Liver (tissue), 8 donors: ENCODE measurements at regions not wholly inside any gene's neighbourhood (a gene's known extent, or its start where the extent isn't known, plus 50 kb on each side); places are given as distances from the start of the nearest gene placed in this dataset.

Source experiments
- DNase-seq: peaks from one replicate; pipeline ENCODE4 v3.0.0-alpha.2; 2017; ENCODE audit warnings: low spot score
- H3K27ac ChIP-seq, 2 donors: one replicate each; pipeline ENCODE4 v1.7.0; 2013; ENCODE audit warnings: inconsistent platforms in 2 of 2, low read length in 2 of 2, control low read depth in 1 of 2, low read depth in 1 of 2, mild to moderate bottlenecking in 1 of 2
- H3K27me3 ChIP-seq, 4 donors: one replicate each; pipeline versions ENCODE4 v1.6.1 to v1.7.0; 2013; ENCODE audit warnings: low read length in 3 of 4, inconsistent platforms in 1 of 4, mild to moderate bottlenecking in 1 of 4, moderate library complexity in 1 of 4; ENCODE audit not compliant: control insufficient read depth in 4 of 4, insufficient read depth in 4 of 4
- H3K36me3 ChIP-seq, 4 donors: one replicate each; pipeline versions ENCODE4 v1.6.1 to v1.7.0; 2013; ENCODE audit warnings: low read length in 3 of 4, mild to moderate bottlenecking in 3 of 4, low read depth in 1 of 4, moderate library complexity in 1 of 4; ENCODE audit not compliant: control insufficient read depth in 4 of 4, insufficient read depth in 3 of 4
- H3K4me1 ChIP-seq, 4 donors: one replicate each; pipeline versions ENCODE4 v1.6.1 to v1.7.0; 2013; ENCODE audit warnings: low read length in 3 of 4, mild to moderate bottlenecking in 3 of 4, moderate library complexity in 1 of 4; ENCODE audit not compliant: control insufficient read depth in 4 of 4, insufficient read depth in 4 of 4
- H3K4me3 ChIP-seq, 3 donors: one replicate each; pipeline versions ENCODE4 v1.6.1 to v1.7.0; 2013; ENCODE audit warnings: low read length in 3 of 3, control low read depth in 1 of 3, low read depth in 1 of 3, mild to moderate bottlenecking in 1 of 3
- H3K9ac ChIP-seq, 2 donors: one replicate each; pipeline ENCODE4 v1.7.0; 2013; ENCODE audit warnings: low read length in 2 of 2, mild to moderate bottlenecking in 2 of 2, moderate library complexity in 2 of 2, control low read depth in 1 of 2, low read depth in 1 of 2
- H3K9me3 ChIP-seq, 4 donors: one replicate each; pipeline versions ENCODE4 v1.6.1 to v1.7.0; 2013; ENCODE audit warnings: low read length in 3 of 4; ENCODE audit not compliant: control insufficient read depth in 4 of 4
- ATF3 ChIP-seq: IDR thresholded peaks from 2 replicates; pipeline ENCODE4 v1.6.1; 2016; ENCODE audit warnings: antibody characterized with exemption
- CTCF ChIP-seq: fragments of 150-350 bp; IDR thresholded peaks from 2 replicates; pipeline ENCODE4 v1.5.1; 2017; ENCODE audit warnings: improper control_type of control experiment, low read depth, low read length; ENCODE audit not compliant: missing input control
- EGR1 ChIP-seq, 2 donors: IDR thresholded peaks; 2 replicates each; pipeline ENCODE4 v1.6.1; 2016 to 2018; ENCODE audit warnings: antibody characterized with exemption in 2 of 2, low read depth in 2 of 2
- FOXA1 ChIP-seq: IDR thresholded peaks from 2 replicates; pipeline ENCODE4 v1.6.1; 2016; ENCODE audit warnings: antibody characterized with exemption
- FOXA2 ChIP-seq: IDR thresholded peaks from 2 replicates; pipeline ENCODE4 v1.6.1; 2016; ENCODE audit warnings: antibody characterized with exemption
- GABPA ChIP-seq, 2 donors: IDR thresholded peaks in 1 of 2; conservative IDR thresholded peaks in 1 of 2; 2 replicates each; pipeline ENCODE4 v1.6.1; 2016; ENCODE audit warnings: antibody characterized with exemption in 2 of 2, mild to moderate bottlenecking in 1 of 2, moderate library complexity in 1 of 2
- HNF4A ChIP-seq, 2 donors: conservative IDR thresholded peaks; 2 replicates each; pipeline ENCODE4 v1.6.1; 2016; ENCODE audit warnings: antibody characterized with exemption in 2 of 2, mild to moderate bottlenecking in 2 of 2
- JUND ChIP-seq, 2 donors: IDR thresholded peaks; 2 replicates each; pipeline ENCODE4 v1.6.1; 2016; ENCODE audit warnings: antibody characterized with exemption in 2 of 2
- NR2F2 ChIP-seq: IDR thresholded peaks from 2 replicates; pipeline ENCODE4 v1.6.1; 2016; ENCODE audit warnings: antibody characterized with exemption
- RAD21 ChIP-seq, 2 donors: IDR thresholded peaks; 2 replicates each; pipeline ENCODE4 v1.6.1; 2016; ENCODE audit warnings: antibody characterized with exemption in 2 of 2, mild to moderate bottlenecking in 2 of 2
- REST ChIP-seq: IDR thresholded peaks from 2 replicates; pipeline ENCODE4 v1.6.1; 2016; ENCODE audit warnings: antibody characterized with exemption, mild to moderate bottlenecking
- RXRA ChIP-seq, 2 donors: IDR thresholded peaks; 2 replicates each; pipeline ENCODE4 v1.6.1; 2017 to 2018; ENCODE audit warnings: antibody characterized with exemption in 2 of 2, mild to moderate bottlenecking in 1 of 2
- SP1 ChIP-seq: IDR thresholded peaks from 2 replicates; pipeline ENCODE4 v1.6.1; 2018; ENCODE audit warnings: antibody characterized with exemption, mild to moderate bottlenecking
- TAF1 ChIP-seq: conservative IDR thresholded peaks from 2 replicates; pipeline ENCODE4 v1.6.1; 2016; ENCODE audit warnings: antibody characterized with exemption, mild to moderate bottlenecking
- ZBTB33 ChIP-seq: IDR thresholded peaks from 2 replicates; pipeline ENCODE4 v1.6.1; 2016; ENCODE audit warnings: antibody characterized with exemption
- WGBS: extraction: QIAGEN DNeasy Blood & Tissue Kit; methylation state at CpG from one replicate; pipeline ENCODE4 v1.1.7; 2013; 5-methylcytosine and 5-hydroxymethylcytosine counted together
- donor health status: healthy.
- donor health status: healthy.
- donor health status: healthy.
- donor health status: healthy.
- donor health status: healthy.

- H3K9ac ChIP-seq: no peak overlapping the region
- no peaks in the 10 kb centered on the region for H3K9me3 ChIP-seq
- H3K27ac ChIP-seq: no peak overlapping the region
- H3K4me1 ChIP-seq: no peaks in the 10 kb centered on the region
- no peak for TF ChIP-seq ATF3
- TF ChIP-seq RAD21 (IDR thresholded peaks at IDR 0.05): no peak
- no peak for TF ChIP-seq EGR1 (IDR thresholded peaks at IDR 0.05; ENCODE audit: low read depth in 2 of 2)
- no peak for TF ChIP-seq FOXA2
- no peaks in the 10 kb centered on the region for H3K36me3 ChIP-seq
- no peak for DNase-seq
- peaks cover 0 to 8% (median 0%) of the 10 kb centered on the region in 4 donors for H3K27me3 ChIP-seq
- 91% methylated on average over 4 of the region's 4 CpGs for WGBS
- no peak overlapping the region for H3K4me3 ChIP-seq
These were observed 165.1 kb upstream of the ATP6AP2 start for GRCh38 chrX:40415675-40416074.

GRCh38 chrX:40414335-40414734, 166.4 kb upstream of the ATP6AP2 start:
- H3K9me3 ChIP-seq: peaks cover 0 to 11% (median 2%) of the 10 kb centered on the region in 4 donors
- 93% methylated on average over 3 of the region's 3 CpGs for WGBS

GRCh38 chrX:40411340-40412111, 169.2 kb upstream of the ATP6AP2 start:
- 71% methylated on average over 8 of the region's 8 CpGs for WGBS
- H3K9ac ChIP-seq: no peak overlapping the region
- H3K4me1 ChIP-seq: no peaks in the 10 kb centered on the region
- no peaks in the 10 kb centered on the region for H3K36me3 ChIP-seq
- H3K9me3 ChIP-seq: peaks cover 0 to 14% (median 7%) of the 10 kb centered on the region in 4 donors
- H3K27ac ChIP-seq: no peak overlapping the region
- no peak for DNase-seq
- H3K27me3 ChIP-seq: peaks cover 0 to 8% (median 0%) of the 10 kb centered on the region in 4 donors
- H3K4me3 ChIP-seq: no peak overlapping the region
- TF ChIP-seq RXRA (IDR thresholded peaks at IDR 0.05) (no peak), FOXA1 (no peak), SP1 (no peak), GABPA (IDR thresholded peaks at IDR 0.05 in 1 of 2, conservative IDR thresholded peaks at IDR 0.05 in 1 of 2) (no peak), CTCF (no peak), HNF4A (conservative IDR thresholded peaks at IDR 0.05) (no peak), ZBTB33 (no peak), TAF1 (no peak), FOXA2 (no peak), NR2F2 (no peak)

More at GRCh38 chrX:40414335-40414734, 166.4 kb upstream of the ATP6AP2 start:
- Histone ChIP-seq H3K4me1 (no peaks in the 10 kb centered on the region), H3K27me3 (peaks cover 0 to 8% (median 0%) of the 10 kb centered on the region in 4 donors), H3K36me3 (no peaks in the 10 kb centered on the region), H3K4me3 (no peak overlapping the region), H3K9ac (no peak overlapping the region), H3K27ac (no peak overlapping the region)
- TF ChIP-seq REST (no peak), JUND (IDR thresholded peaks at IDR 0.05) (no peak)
- no peak for DNase-seq
